GM12874 (cell line): ENCODE measurements at regions not wholly inside any gene's neighbourhood (a gene's known extent, or its start where the extent isn't known, plus 50 kb on each side); places are given as distances from the start of the nearest gene placed in this dataset.

Experiments used
- TF ChIP-seq, protein P1 (sequence below): IDR thresholded peaks from 2 replicates; pipeline ENCODE4 v1.5.1; 2011; ENCODE audit warnings: low read depth, mild to moderate bottlenecking, control low read depth, low read length, moderate library complexity; ENCODE audit not compliant: insufficient read depth

DNA sequence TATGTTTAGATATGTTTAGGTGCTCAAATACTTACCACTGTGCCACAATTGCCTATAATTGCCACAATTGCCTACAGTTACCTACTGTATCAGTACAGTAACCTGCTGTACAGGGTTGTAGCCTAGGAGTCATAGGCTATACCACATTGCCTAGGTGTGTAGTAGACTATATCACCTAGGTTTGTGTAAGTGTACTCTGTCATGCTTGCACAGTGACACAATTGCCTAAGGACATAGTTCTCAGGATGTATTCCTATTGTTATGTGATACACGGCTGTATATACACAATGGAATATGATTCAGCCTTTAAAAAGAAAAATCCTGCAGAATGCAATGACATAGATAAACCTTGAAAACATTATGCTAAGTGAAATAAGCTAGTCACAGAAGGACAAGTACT lies 264.8 kb downstream of the RAP2B start:
- TF ChIP-seq, protein P1, sequence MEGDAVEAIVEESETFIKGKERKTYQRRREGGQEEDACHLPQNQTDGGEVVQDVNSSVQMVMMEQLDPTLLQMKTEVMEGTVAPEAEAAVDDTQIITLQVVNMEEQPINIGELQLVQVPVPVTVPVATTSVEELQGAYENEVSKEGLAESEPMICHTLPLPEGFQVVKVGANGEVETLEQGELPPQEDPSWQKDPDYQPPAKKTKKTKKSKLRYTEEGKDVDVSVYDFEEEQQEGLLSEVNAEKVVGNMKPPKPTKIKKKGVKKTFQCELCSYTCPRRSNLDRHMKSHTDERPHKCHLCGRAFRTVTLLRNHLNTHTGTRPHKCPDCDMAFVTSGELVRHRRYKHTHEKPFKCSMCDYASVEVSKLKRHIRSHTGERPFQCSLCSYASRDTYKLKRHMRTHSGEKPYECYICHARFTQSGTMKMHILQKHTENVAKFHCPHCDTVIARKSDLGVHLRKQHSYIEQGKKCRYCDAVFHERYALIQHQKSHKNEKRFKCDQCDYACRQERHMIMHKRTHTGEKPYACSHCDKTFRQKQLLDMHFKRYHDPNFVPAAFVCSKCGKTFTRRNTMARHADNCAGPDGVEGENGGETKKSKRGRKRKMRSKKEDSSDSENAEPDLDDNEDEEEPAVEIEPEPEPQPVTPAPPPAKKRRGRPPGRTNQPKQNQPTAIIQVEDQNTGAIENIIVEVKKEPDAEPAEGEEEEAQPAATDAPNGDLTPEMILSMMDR = no peak

DNA sequence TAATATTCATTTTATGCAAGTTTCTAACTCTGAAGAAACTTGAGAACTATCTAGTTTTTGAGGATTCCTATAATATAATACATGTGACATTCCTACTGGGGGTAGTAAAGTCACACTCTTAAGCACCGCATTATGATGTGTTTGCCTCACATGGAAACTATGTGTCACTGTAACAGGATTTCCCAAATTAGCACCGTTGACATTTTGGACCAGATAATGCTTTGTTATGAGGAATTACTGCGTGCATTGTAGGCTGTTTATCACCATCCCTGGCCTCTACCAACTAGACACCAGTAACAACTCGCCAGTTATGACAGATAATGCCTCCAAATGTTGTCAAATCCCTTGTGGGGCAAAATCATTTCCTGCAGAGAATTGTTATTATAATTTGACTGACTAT lies 267.8 kb downstream of the RAP2B start:
- TF ChIP-seq, protein P1 = no peak

DNA sequence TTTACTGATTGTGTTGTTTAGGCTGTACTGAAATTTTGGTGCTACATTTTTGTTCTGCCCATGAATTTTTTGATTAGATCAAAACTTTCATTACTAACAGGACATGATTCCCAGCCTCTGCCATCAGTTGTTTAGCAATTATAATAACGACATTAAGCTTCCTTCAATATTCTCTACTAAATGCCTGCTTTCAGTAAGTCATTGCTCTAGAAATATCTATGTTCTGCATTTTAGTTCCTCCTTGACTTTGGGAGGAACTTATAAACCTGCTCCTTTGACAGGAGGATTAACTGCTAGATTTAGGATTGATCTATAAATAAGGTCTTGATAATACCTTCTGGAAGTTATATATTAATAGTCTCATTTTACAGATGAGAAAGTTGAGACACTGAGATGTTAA lies 269.1 kb downstream of the RAP2B start:
- TF ChIP-seq, protein P1 = no peak

DNA sequence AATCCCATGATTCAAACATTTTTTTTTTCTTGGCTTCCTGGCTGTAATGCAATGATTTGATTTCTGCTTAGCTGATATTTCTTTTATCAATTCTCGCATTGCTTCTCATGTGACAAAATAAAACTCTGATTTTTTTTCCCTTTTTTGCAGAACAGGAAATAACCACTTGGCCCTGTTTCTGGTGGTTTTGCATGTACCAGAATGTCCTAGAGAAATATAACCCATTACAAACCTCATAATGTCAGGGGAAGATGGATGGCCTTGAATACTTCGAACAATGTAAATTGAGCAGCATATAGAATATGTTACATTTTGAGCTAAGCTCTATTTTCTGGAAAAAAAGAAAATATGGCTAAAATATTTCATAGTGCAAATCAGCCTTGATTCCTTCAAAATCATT lies 275.6 kb downstream of the RAP2B start:
- TF ChIP-seq, protein P1 = no peak

DNA sequence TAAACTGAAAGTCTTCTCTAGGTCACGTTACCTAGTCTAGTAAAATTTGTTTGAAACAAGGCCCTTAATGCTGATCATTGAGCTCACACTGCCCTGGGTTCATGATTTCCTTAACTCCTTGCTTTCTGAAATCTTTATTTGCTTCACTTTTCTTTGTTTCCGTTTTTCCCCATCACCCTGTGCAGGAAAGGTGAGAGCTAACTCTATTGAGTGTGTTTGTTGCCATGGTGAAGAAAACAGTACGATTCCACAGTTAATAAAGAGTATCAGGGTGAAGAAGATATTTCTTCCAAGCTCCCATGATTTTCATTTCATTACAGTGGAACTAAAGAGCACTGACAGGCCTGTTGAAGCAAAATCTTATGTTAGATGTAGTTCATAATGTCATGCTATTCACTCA lies 276.2 kb downstream of the RAP2B start:
- TF ChIP-seq, protein P1 = no peak

DNA sequence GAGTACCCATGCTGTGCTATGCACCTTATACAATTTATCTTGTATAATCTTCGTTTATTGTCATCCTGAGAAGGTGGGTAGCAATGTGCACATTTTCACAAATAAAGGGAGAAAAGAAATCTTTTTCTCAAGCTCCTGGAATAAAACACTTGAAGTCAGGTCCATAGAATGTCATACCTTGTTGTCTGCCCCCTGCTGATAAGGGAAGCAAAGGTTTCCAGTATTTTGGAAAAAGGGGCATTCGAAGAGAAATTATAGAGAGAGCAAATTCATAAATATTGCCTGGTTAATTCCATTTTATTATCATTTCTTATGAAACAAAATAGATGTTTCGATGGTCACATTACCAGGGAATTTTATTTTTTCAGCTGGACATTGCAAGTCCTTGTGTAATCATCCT lies 277.8 kb downstream of the RAP2B start:
- TF ChIP-seq, protein P1 = no peak

DNA sequence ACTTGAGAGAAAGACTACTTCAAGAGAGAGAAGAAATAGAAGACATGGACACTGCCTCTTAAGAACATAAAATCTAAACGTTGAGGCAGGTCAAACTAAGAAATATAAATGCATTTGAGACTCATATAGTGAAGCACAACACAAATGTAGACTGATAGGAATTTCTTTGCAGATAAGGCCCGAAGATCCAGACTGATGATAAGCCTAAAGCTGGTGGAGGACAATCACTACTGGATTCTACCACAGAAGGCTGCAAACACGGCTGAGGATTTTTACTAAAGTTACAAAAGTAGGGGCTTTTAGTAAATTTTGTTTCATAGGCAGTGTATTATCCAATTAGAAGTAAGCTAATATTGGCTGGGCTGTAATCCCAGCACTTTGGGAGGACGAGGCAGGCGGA lies 278.3 kb downstream of the RAP2B start:
- TF ChIP-seq, protein P1 = no peak

DNA sequence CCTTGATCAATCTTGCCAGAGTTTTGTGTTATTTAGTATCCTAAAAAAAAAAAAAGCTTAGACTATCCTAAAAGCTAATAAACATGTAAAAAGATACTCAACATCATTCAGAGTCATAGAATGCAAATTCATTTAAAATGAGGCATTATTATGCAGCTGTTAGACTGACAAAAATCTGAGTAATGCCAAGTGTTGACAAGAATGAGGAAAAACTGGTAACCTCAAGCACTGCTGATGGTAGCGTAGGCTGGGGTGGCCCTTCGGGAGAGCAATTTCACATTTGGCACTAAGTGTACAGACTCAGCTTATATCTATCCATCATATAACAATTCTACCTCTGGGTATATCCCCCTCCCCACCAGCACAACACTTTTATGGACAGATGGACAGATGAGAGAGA lies 280.4 kb downstream of the RAP2B start:
- TF ChIP-seq, protein P1 = no peak
